Activated naive CD8-positive, alpha-beta T cell treated with anti-CD3 and anti-CD28 coated beads, Interleukin-2, amount 50 U/mL, for 24 hours (primary cell): ENCODE measurements at regions not wholly inside any gene's neighbourhood (a gene's known extent, or its start where the extent isn't known, plus 50 kb on each side); places are given as distances from the start of the nearest gene placed in this dataset.

ENCODE experiments used
- ATAC-seq: fragments of 150-1000 bp; cut with Tn5 transposase; one replicate; pipeline ENCODE4 v1.10.0; 2021
- DNase-seq: peaks from one replicate; pipeline ENCODE4 v3.0.0; 2021
- H3K27ac Mint-ChIP-seq: one replicate; pipeline ENCODE4 v1.8.0; 2021; ENCODE audit warnings: mild to moderate bottlenecking, mixed read lengths
- H3K27me3 Mint-ChIP-seq: one replicate; pipeline ENCODE4 v1.8.0; 2021; ENCODE audit warnings: mixed read lengths
- H3K36me3 Mint-ChIP-seq: one replicate; pipeline ENCODE4 v1.8.0; 2021; ENCODE audit warnings: low read depth, mixed read lengths
- H3K4me1 Mint-ChIP-seq: one replicate; pipeline ENCODE4 v1.8.0; 2021; ENCODE audit warnings: mixed read lengths
- H3K4me3 Mint-ChIP-seq: one replicate; pipeline ENCODE4 v1.8.0; 2021; ENCODE audit warnings: mild to moderate bottlenecking, moderate library complexity, mixed read lengths
- H3K9me3 Mint-ChIP-seq: one replicate; pipeline ENCODE4 v1.8.0; 2021; ENCODE audit warnings: mixed read lengths

DNA sequence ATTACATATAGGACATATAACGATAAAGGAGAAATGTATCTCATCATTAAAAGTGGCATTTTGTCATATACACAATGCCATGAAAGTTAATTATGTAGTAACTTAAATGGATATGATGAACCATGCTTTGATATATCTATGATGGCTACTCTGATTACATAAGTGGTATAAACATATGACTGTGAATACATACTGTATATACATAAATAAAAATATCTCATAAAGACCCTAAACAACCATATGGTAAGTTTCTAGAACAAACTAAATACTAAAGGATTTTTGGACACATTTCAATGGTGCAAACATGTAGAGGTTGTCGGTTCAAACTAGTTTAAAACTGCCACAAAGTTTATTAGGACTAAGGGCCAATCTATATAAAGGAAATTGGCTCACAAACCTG, 849.6 kb upstream of the INTU start:
- Mint-ChIP-seq H3K4me3 (no peak overlapping the region), H3K9me3 (no peaks in the 10 kb centered on the region), H3K27ac (no peak overlapping the region), H3K36me3 (no peaks in the 10 kb centered on the region), H3K4me1 (no peaks in the 10 kb centered on the region), H3K27me3 (no peaks in the 10 kb centered on the region)
- no peak for DNase-seq
- no peak for ATAC-seq

GRCh38 chr4:126784966-126785580, 847.7 kb upstream of the INTU start:
- no peak overlapping the region for H3K27ac Mint-ChIP-seq
- DNase-seq (no peak), ATAC-seq (no peak)
- no peaks in the 10 kb centered on the region for H3K9me3 Mint-ChIP-seq
- no peaks in the 10 kb centered on the region for H3K36me3 Mint-ChIP-seq
- no peaks in the 10 kb centered on the region for H3K4me1 Mint-ChIP-seq
- no peaks in the 10 kb centered on the region for H3K27me3 Mint-ChIP-seq
- H3K4me3 Mint-ChIP-seq: no peak overlapping the region

DNA sequence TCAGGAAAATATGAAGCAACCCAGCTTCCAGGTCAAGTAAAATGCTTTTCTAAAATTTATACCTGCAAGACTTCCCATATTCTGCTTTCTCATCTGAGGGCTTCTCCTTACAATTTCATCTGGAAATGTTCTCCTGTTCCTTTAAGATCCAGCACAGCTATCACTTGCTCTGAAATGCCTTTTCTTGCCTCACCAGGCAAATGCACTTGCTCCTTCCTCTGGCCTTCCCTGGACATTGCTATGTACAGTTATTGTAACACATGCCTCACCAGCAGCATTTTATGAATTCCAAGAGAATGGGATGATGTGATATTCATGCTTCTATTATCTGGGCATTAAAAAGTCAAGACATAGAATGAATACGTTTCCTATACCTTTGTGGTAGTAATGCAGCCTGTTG, 842.1 kb upstream of the INTU start:
- Mint-ChIP-seq H3K4me3 (no peak overlapping the region), H3K9me3 (no peaks in the 10 kb centered on the region), H3K4me1 (no peaks in the 10 kb centered on the region), H3K36me3 (no peaks in the 10 kb centered on the region), H3K27me3 (no peaks in the 10 kb centered on the region), H3K27ac (no peak overlapping the region)
- no peak for ATAC-seq
- DNase-seq: no peak

GRCh38 chr4:126794363-126794762, 838.4 kb upstream of the INTU start:
- no peak for ATAC-seq
- DNase-seq: no peak
- Mint-ChIP-seq H3K27me3 (no peaks in the 10 kb centered on the region), H3K36me3 (no peaks in the 10 kb centered on the region), H3K4me1 (no peaks in the 10 kb centered on the region), H3K9me3 (peaks cover 7% of the 10 kb centered on the region), H3K4me3 (no peak overlapping the region), H3K27ac (no peak overlapping the region)

- ATAC-seq: no peak
- no peak for DNase-seq
- Mint-ChIP-seq H3K4me3 (no peak overlapping the region), H3K4me1 (no peaks in the 10 kb centered on the region), H3K9me3 (peaks cover 7% of the 10 kb centered on the region), H3K27ac (no peak overlapping the region), H3K27me3 (no peaks in the 10 kb centered on the region), H3K36me3 (no peaks in the 10 kb centered on the region)
Measured at GRCh38 chr4:126798214-126798613, 834.5 kb upstream of the INTU start.

GRCh38 chr4:126799416-126799815, 833.3 kb upstream of the INTU start:
- DNase-seq (no peak), ATAC-seq (no peak)
- Mint-ChIP-seq H3K4me3 (no peak overlapping the region), H3K36me3 (no peaks in the 10 kb centered on the region), H3K27ac (no peak overlapping the region), H3K9me3 (peaks cover 7% of the 10 kb centered on the region), H3K27me3 (no peaks in the 10 kb centered on the region), H3K4me1 (no peaks in the 10 kb centered on the region)

DNA sequence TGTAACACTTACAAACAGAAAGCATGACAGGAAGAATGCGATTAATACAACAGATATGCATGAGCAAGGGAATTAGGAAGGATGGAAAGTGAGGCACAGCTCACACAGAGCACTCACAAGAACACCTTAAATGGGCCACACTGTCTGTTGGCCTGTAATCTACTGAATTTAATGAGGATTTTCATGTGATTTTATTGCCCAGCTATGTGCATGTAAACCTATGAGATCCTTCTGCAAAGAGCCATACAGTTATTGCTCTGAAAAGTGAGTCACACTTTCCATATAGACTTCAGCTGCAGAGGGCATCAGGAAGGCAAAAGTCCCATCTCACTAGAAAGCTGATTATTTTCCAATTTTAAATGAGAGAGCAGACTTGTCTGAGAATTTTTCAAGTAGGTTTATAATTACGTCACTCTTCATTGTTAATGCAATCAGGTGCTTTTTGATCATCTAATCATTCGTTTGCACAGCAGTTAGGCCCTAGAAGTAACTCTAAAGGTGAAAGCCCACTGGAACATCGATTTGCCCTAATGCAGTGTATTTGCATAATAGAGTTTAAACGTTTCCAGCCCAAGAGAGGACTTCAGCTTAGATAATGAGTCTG, 832.7 kb upstream of the INTU start:
- Mint-ChIP-seq H3K27me3 (no peaks in the 10 kb centered on the region), H3K36me3 (no peaks in the 10 kb centered on the region)

DNA sequence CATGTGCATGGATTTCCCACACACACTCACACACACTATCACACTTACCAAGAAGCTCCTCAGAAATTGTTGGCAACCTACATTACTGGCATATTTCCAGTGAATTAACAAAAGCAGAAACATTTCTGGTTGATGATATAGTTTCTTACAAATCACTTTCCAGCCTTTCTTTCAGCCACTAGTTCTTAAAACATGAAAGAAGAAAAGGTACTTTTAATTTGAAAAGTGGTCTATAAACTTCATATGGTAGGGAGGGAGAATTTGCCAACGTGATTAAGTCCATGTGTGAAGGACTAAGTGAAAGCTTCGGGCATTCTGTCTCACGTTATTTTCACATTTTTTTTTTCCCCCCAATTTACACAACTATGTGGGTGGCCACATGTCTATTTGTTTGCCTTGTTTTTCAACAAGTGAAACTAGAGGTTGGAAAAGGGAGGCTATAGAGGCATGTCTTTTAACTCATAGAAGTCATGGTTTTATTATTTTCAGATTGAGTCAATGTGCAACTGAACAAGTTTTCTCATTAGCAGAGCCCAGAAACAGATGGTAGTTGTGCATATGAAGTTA, 832.1 kb upstream of the INTU start:
- no peak for ATAC-seq
- DNase-seq: no peak
- H3K4me1 Mint-ChIP-seq: no peaks in the 10 kb centered on the region
- peaks cover 14% of the 10 kb centered on the region for H3K9me3 Mint-ChIP-seq
- no peaks in the 10 kb centered on the region for H3K36me3 Mint-ChIP-seq
- H3K4me3 Mint-ChIP-seq: no peak overlapping the region
- no peaks in the 10 kb centered on the region for H3K27me3 Mint-ChIP-seq
- H3K27ac Mint-ChIP-seq: no peak overlapping the region

More for the DNA sequence above, 832.7 kb upstream of the INTU start:
- Mint-ChIP-seq H3K27ac (no peak overlapping the region), H3K9me3 (peaks cover 11% of the 10 kb centered on the region), H3K4me1 (no peaks in the 10 kb centered on the region), H3K4me3 (no peak overlapping the region)
- DNase-seq: no peak
- ATAC-seq: no peak

DNA sequence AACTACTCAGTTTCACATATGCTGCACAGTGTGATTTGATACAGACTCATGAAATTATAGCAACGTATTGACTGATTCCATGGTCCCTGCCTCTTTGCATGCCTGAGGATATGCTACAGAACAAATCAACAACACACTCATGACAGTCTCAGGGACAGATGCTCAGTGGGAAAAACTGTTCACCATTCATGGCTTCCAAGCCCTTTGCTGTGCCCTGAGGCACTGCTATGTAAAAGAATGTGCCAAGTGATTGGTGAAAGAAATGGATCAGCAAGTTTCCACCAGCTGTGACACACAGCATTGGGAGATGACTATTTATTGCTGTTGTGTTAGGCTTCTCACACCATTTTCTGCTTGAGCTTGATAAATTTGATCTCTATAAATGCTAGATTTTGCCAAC, 825.6 kb upstream of the INTU start:
- DNase-seq (no peak), ATAC-seq (no peak)
- Mint-ChIP-seq H3K4me1 (no peaks in the 10 kb centered on the region), H3K4me3 (no peak overlapping the region), H3K27ac (no peak overlapping the region), H3K36me3 (no peaks in the 10 kb centered on the region), H3K27me3 (no peaks in the 10 kb centered on the region), H3K9me3 (peaks cover 11% of the 10 kb centered on the region)

GRCh38 chr4:126812076-126812475, 820.7 kb upstream of the INTU start:
- Mint-ChIP-seq H3K4me3 (no peak overlapping the region), H3K9me3 (peaks cover 19% of the 10 kb centered on the region), H3K27ac (no peak overlapping the region), H3K4me1 (no peaks in the 10 kb centered on the region), H3K36me3 (no peaks in the 10 kb centered on the region), H3K27me3 (no peaks in the 10 kb centered on the region)
- DNase-seq (no peak), ATAC-seq (no peak)

- DNase-seq (no peak), ATAC-seq (no peak)
- Mint-ChIP-seq H3K9me3 (peaks cover 9% of the 10 kb centered on the region), H3K27ac (no peak overlapping the region), H3K4me1 (no peaks in the 10 kb centered on the region), H3K4me3 (no peak overlapping the region), H3K36me3 (no peaks in the 10 kb centered on the region), H3K27me3 (no peaks in the 10 kb centered on the region)
Measured at GRCh38 chr4:126820631-126821030, 812.1 kb upstream of the INTU start.

DNA sequence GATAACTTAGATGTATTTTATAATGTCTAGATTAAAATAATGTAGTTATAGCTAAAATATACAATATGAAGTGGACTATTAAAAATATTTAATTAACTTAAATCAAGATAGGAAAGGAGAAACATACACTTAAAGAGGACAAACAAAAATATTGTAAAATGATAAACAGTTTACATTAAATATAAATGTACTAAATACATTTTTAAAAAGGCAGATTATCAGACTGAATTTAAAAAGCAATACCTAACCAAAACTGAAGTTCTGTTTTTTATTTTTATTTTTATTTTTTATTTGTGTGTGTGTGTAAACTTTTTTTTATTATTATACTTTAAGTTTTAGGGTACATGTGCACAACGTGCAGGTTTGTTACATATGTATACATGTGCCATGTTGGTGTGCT, 811.6 kb upstream of the INTU start:
- no peak for DNase-seq
- H3K4me1 Mint-ChIP-seq: no peaks in the 10 kb centered on the region
- H3K9me3 Mint-ChIP-seq: peaks cover 9% of the 10 kb centered on the region
- no peak overlapping the region for H3K4me3 Mint-ChIP-seq
- H3K27me3 Mint-ChIP-seq: no peaks in the 10 kb centered on the region
- no peaks in the 10 kb centered on the region for H3K36me3 Mint-ChIP-seq
- ATAC-seq: no peak
- no peak overlapping the region for H3K27ac Mint-ChIP-seq

DNA sequence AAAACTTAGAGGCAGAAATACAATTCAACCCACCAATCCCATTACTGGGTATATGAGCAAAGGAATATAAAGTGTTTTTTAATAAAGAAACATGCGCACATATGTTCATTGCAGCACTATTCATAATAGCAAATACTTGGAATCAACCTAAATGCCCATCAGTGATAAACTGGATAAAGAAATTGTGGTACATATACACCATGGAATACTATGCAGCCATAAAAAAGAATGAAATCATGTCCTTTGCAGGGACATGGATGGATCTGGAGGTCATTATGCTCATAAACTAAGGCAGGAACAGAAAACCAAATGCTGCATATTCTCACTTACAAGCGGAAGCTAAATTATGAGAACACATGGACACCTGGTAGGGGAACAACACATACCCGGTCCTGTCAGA, 807.7 kb upstream of the INTU start:
- DNase-seq: no peak
- Mint-ChIP-seq H3K4me3 (no peak overlapping the region), H3K9me3 (peaks cover 12% of the 10 kb centered on the region), H3K27me3 (no peaks in the 10 kb centered on the region), H3K27ac (no peak overlapping the region), H3K36me3 (no peaks in the 10 kb centered on the region), H3K4me1 (no peaks in the 10 kb centered on the region)
- no peak for ATAC-seq

DNA sequence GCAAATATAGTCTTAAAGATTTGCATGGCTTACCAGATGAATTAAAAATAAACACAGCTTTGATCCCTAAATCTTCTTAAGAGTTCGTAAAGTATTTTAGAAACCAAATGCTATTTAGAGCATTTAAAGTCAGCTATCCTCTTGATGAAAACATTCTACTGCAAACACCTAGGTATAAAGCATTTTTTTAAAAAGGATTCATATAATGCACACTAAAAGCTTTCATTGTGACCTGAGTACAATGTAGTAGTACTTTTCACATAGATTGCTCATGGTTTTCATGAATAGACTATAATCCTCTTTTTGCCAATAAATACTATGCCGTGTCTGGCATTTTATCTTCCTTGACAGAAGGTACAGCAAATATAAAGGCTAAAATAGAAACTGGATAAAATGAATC, 805.1 kb upstream of the INTU start:
- H3K27me3 Mint-ChIP-seq: no peaks in the 10 kb centered on the region
- no peaks in the 10 kb centered on the region for H3K36me3 Mint-ChIP-seq
- H3K9me3 Mint-ChIP-seq: peaks cover 27% of the 10 kb centered on the region
- no peak overlapping the region for H3K4me3 Mint-ChIP-seq
- DNase-seq: no peak
- H3K4me1 Mint-ChIP-seq: no peaks in the 10 kb centered on the region
- ATAC-seq: no peak
- no peak overlapping the region for H3K27ac Mint-ChIP-seq

GRCh38 chr4:126834854-126835253, 797.9 kb upstream of the INTU start:
- DNase-seq: no peak
- no peak for ATAC-seq
- no peak overlapping the region for H3K4me3 Mint-ChIP-seq
- no peaks in the 10 kb centered on the region for H3K36me3 Mint-ChIP-seq
- H3K27ac Mint-ChIP-seq: no peak overlapping the region
- peaks cover 35% of the 10 kb centered on the region for H3K9me3 Mint-ChIP-seq
- H3K27me3 Mint-ChIP-seq: no peaks in the 10 kb centered on the region
- no peaks in the 10 kb centered on the region for H3K4me1 Mint-ChIP-seq
